ENCODE measurements at regions not wholly inside any gene's neighbourhood (a gene's known extent, or its start where the extent isn't known, plus 50 kb on each side); places are given as distances from the start of the nearest gene placed in this dataset.
"Not testable (repeated sequence)": the region's sequence is repeated elsewhere in the genome, so short reads cannot be mapped to it uniquely, and the experiment has no call there.

GRCh38 chr7:19400758-19401254 lies 255.6 kb upstream of the FERD3L start:
- intact Hi-C loops (cut with DNase I), result no loop called here

GRCh38 chr7:19397911-19398310 lies 252.7 kb upstream of the FERD3L start:
- intact Hi-C loops (cut with DNase I), result no loop called here
- DNase-seq (ENCODE audit: low spot score), result no peak

More at GRCh38 chr7:19400758-19401254, 255.6 kb upstream of the FERD3L start:
- DNase-seq (ENCODE audit: low spot score), result no peak

GRCh38 chr7:19392246-19392645 lies 247.0 kb upstream of the FERD3L start:
- DNase-seq (ENCODE audit: low spot score), result no peak
- intact Hi-C loops (cut with DNase I), result no loop called here

- DNase-seq (ENCODE audit: low spot score), result no peak
- intact Hi-C loops (cut with DNase I), result no loop called here
Observed at GRCh38 chr7:19390795-19391194, 245.6 kb upstream of the FERD3L start.

GRCh38 chr7:19381321-19381720 lies 236.1 kb upstream of the FERD3L start:
- intact Hi-C loops (cut with DNase I), result no loop called here
- DNase-seq (ENCODE audit: low spot score), result no peak

- intact Hi-C loops (cut with DNase I), result no loop called here
- no peak for DNase-seq (ENCODE audit: low spot score)
Observed at GRCh38 chr7:19378345-19378714, 233.1 kb upstream of the FERD3L start.

- intact Hi-C loops (cut with DNase I), result no loop called here
Observed at GRCh38 chr7:19377611-19378344, 232.6 kb upstream of the FERD3L start.

GRCh38 chr7:19376538-19376937 lies 231.3 kb upstream of the FERD3L start:
- intact Hi-C loops (cut with DNase I), result no loop called here
- no peak for DNase-seq (ENCODE audit: low spot score)

More at GRCh38 chr7:19377611-19378344, 232.6 kb upstream of the FERD3L start:
- DNase-seq (ENCODE audit: low spot score), result no peak

GRCh38 chr7:19375976-19376375 lies 230.8 kb upstream of the FERD3L start:
- intact Hi-C loops (cut with DNase I), result no loop called here
- DNase-seq (ENCODE audit: low spot score), result no peak

- intact Hi-C loops (cut with DNase I), result no loop called here
- DNase-seq (ENCODE audit: low spot score), result no peak
Observed at GRCh38 chr7:19373334-19373733, 228.1 kb upstream of the FERD3L start.

- intact Hi-C loops (cut with DNase I), result no loop called here
Observed at GRCh38 chr7:19369806-19370205, 224.6 kb upstream of the FERD3L start.

GRCh38 chr7:19369182-19369581 lies 224.0 kb upstream of the FERD3L start:
- intact Hi-C loops (cut with DNase I), result no loop called here

More at GRCh38 chr7:19369806-19370205, 224.6 kb upstream of the FERD3L start:
- no peak for DNase-seq (ENCODE audit: low spot score)

GRCh38 chr7:19368491-19368925 lies 223.3 kb upstream of the FERD3L start:
- no peak for DNase-seq (ENCODE audit: low spot score)
- intact Hi-C loops (cut with DNase I), result no loop called here

More at GRCh38 chr7:19369182-19369581, 224.0 kb upstream of the FERD3L start:
- DNase-seq (ENCODE audit: low spot score), result no peak

- intact Hi-C loops (cut with DNase I), result no loop called here
- no peak for DNase-seq (ENCODE audit: low spot score)
Observed at GRCh38 chr7:19364950-19365349, 219.7 kb upstream of the FERD3L start.

- DNase-seq (ENCODE audit: low spot score), result no peak
- intact Hi-C loops (cut with DNase I), result no loop called here
Observed at GRCh38 chr7:19362099-19362498, 216.9 kb upstream of the FERD3L start.

- intact Hi-C loops (cut with DNase I), result no loop called here
- DNase-seq (ENCODE audit: low spot score), result no peak
Observed at GRCh38 chr7:19353180-19353579, 208.0 kb upstream of the FERD3L start.

- intact Hi-C loops (cut with DNase I), result no loop called here
- DNase-seq (ENCODE audit: low spot score), result no peak
Observed at GRCh38 chr7:19352305-19352695, 207.1 kb upstream of the FERD3L start.

GRCh38 chr7:19351341-19352304 lies 206.4 kb upstream of the FERD3L start:
- intact Hi-C loops (cut with DNase I), result no loop called here
- DNase-seq (ENCODE audit: low spot score), result no peak

- no peak for DNase-seq (ENCODE audit: low spot score)
- intact Hi-C loops (cut with DNase I), result no loop called here
Observed at GRCh38 chr7:19339512-19339911, 194.3 kb upstream of the FERD3L start.

- intact Hi-C loops (cut with DNase I); DNase-seq (ENCODE audit: low spot score): not testable (repeated sequence)
Observed at GRCh38 chr7:19338512-19338911, 193.3 kb upstream of the FERD3L start.

All from posterior vena cava (tissue), 2 donors.